D721Med (cell line): ENCODE measurements at regions not wholly inside any gene's neighbourhood (a gene's known extent, or its start where the extent isn't known, plus 50 kb on each side); places are given as distances from the start of the nearest gene placed in this dataset.

Experiments used
- DNase-seq: peaks from one replicate; pipeline ENCODE4 v3.0.0; 2011; ENCODE audit warnings: low spot score; ENCODE audit not compliant: insufficient read length
- FAIRE-seq: peaks from 2 replicates; lab custom pipeline; 2011; peaks lifted over from hg19 to GRCh38; lab: Jason Lieb, UNC
- TF ChIP-seq, protein P1 (sequence below): IDR thresholded peaks from 2 replicates; pipeline ENCODE4 v1.5.1; 2012; ENCODE audit warnings: mild to moderate bottlenecking, control low read depth; ENCODE audit not compliant: insufficient read depth; ENCODE audit errors: missing control alignments

DNA sequence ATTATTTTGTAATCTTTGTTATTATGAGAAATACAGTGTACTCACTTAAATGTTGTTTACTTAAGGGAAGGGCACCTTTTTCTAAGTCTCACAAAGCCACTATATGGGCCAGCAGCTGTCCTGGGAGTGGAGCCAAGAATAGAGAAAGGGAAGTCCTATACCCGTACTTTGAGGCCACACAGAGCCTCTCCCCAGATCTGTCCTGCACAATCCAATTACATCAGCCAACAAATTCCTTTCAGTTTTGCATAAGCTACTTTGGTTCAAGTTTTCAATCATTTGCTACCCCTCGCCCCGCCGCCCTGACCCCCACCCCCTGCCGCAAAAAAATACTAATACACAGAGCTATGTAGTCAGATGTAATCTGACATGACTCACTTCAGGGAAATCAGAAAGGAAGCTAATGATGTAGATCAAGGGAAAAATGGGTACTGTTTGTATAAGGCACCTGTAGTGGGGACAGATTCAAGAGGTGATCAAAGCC lies 297.4 kb upstream of the NEBL start:
- TF ChIP-seq, protein P1, sequence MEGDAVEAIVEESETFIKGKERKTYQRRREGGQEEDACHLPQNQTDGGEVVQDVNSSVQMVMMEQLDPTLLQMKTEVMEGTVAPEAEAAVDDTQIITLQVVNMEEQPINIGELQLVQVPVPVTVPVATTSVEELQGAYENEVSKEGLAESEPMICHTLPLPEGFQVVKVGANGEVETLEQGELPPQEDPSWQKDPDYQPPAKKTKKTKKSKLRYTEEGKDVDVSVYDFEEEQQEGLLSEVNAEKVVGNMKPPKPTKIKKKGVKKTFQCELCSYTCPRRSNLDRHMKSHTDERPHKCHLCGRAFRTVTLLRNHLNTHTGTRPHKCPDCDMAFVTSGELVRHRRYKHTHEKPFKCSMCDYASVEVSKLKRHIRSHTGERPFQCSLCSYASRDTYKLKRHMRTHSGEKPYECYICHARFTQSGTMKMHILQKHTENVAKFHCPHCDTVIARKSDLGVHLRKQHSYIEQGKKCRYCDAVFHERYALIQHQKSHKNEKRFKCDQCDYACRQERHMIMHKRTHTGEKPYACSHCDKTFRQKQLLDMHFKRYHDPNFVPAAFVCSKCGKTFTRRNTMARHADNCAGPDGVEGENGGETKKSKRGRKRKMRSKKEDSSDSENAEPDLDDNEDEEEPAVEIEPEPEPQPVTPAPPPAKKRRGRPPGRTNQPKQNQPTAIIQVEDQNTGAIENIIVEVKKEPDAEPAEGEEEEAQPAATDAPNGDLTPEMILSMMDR, result no peak
- no peak for DNase-seq
- FAIRE-seq, result no peak

DNA sequence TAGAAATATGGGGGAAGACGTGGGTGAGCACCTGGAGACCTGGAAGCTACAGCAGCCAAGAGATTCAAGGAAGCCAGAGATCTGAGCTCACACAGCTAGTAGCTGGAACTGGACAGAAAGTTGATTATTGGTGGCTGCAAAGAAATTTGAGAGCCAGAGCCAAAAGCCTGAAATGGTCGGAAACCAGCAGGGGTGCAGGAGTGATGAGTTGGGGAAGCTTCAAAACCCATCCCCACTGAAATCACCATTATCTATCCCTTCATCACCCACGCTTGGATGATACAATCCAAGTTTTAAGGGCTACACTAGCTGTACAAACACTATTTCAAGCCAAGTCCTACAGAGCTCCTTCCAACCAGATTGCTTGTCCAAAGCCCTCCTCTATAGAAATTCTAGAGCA lies 296.1 kb upstream of the NEBL start:
- FAIRE-seq, result no peak
- no peak for DNase-seq
- TF ChIP-seq, protein P1, result no peak

DNA sequence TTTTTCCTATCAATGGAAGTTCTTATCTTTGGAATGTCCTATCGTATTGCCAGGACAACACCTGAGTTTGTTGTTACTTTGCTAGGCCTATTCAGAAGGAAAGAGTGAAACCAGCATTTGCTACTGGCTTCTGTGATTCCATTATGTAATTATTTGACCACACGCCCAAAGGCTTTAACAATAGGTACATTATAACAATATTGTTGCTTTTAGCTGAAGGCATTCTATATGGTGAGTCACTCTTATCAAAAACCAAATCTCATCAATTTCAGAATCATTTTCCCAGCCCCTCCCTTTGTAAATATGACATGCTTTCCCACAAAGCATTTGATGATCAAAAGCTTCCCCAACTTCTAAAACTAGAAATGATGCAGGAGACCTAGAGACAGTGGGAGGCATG lies 294.4 kb upstream of the NEBL start:
- FAIRE-seq (no peak), DNase-seq (no peak)
- TF ChIP-seq, protein P1, result no peak

DNA sequence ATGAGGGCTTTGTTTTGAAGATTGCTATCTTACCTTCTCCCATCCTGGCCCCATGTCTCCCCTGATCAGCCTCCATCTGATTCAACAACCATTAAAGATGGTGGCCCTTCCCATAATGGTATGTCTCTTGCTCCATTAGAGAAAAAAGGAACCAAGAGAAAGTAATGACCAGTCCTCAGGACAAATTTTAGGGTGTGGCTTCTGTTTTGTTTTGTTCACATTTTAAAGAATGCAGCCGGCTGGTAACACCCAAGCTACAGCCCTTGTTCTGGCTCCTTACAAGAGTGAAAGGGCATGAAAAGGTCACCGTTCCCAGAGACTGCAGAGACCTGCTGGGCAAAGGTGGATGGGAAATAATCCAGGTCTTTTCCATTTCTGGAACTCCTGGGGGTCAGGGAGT lies 287.9 kb upstream of the NEBL start:
- DNase-seq (no peak), FAIRE-seq (no peak)
- TF ChIP-seq, protein P1, result no peak

DNA sequence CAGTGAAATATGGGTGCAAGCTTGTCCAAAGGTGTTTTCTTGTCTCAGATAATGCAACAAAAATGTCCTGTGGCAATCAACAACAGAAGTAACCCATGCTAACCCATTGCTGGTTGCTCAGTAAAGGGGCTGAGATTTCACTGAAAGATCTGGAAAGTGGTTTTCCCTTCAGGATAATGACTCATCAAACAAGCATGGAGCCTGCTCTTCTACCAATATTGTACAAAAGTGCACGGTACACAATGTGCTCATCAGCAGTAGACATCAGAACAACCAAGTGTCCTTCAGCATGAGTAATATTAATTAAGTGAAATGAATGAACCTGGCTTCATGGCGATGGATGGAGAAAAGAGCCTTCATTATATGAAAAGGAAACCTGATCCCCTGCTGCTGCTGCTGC lies 287.1 kb upstream of the NEBL start:
- TF ChIP-seq, protein P1, result no peak
- DNase-seq (no peak), FAIRE-seq (no peak)

DNA sequence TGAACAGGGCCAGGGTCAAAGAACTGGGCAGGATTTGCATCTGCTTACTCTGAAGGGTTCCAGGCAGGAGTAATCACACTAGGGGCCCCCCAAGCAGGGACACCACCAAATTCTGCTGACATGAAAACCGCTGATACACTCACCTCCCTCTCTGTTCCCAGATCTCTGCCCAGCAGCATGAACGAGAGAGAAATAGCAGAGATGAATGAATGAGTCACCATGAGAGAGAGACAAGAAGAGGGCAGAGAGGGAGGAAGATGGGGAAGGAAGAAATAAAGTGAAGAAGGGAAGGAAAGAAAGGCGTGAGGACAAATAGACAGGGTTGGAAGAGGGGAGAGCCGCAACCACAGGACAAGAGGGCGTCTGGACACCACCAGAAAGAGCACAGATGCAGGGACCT lies 285.9 kb upstream of the NEBL start:
- DNase-seq (no peak), FAIRE-seq (no peak)
- TF ChIP-seq, protein P1, result no peak

DNA sequence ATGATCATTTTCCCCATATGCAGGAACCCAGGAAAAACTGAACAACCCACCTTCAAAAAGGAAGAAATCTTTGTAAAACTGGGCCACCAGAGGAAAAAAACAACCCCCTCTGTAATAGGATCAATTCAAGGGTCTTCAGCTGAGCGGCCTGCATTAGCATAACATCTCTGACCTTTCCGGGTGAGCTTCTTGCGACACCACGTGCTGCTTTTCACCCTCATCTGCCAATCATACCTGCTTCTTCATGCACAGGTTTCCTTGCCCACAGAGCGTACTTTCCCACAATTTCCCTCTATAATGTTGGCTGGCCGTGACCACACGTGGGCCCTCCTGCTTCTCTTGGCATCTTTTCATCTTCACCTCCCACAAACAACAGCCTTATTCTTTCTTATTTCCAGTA lies 284.3 kb upstream of the NEBL start:
- DNase-seq (no peak), FAIRE-seq (no peak)
- TF ChIP-seq, protein P1, result no peak
